Ishikawa (cell line): ENCODE measurements at regions not wholly inside any gene's neighbourhood (a gene's known extent, or its start where the extent isn't known, plus 50 kb on each side); places are given as distances from the start of the nearest gene placed in this dataset.

Experiments used
- CEBPB ChIP-seq: IDR thresholded peaks from 2 replicates; pipeline ENCODE4 v1.6.1; 2012
- EP300 ChIP-seq: IDR thresholded peaks from 2 replicates; pipeline ENCODE4 v1.6.1; 2012; ENCODE audit warnings: borderline replicate concordance
- RAD21 ChIP-seq: IDR thresholded peaks from 2 replicates; pipeline ENCODE4 v1.6.1; 2012; ENCODE audit warnings: low read depth
- TF ChIP-seq, protein P1 (sequence below): IDR thresholded peaks from 2 replicates; pipeline ENCODE4 v1.6.1; 2012; ENCODE audit warnings: low read depth, mild to moderate bottlenecking

GRCh38 chr18:51890762-51891161 lies 449.2 kb upstream of the DCC start:
- TF ChIP-seq CEBPB (no peak), EP300 (no peak), RAD21 (no peak)
- TF ChIP-seq, protein P1, sequence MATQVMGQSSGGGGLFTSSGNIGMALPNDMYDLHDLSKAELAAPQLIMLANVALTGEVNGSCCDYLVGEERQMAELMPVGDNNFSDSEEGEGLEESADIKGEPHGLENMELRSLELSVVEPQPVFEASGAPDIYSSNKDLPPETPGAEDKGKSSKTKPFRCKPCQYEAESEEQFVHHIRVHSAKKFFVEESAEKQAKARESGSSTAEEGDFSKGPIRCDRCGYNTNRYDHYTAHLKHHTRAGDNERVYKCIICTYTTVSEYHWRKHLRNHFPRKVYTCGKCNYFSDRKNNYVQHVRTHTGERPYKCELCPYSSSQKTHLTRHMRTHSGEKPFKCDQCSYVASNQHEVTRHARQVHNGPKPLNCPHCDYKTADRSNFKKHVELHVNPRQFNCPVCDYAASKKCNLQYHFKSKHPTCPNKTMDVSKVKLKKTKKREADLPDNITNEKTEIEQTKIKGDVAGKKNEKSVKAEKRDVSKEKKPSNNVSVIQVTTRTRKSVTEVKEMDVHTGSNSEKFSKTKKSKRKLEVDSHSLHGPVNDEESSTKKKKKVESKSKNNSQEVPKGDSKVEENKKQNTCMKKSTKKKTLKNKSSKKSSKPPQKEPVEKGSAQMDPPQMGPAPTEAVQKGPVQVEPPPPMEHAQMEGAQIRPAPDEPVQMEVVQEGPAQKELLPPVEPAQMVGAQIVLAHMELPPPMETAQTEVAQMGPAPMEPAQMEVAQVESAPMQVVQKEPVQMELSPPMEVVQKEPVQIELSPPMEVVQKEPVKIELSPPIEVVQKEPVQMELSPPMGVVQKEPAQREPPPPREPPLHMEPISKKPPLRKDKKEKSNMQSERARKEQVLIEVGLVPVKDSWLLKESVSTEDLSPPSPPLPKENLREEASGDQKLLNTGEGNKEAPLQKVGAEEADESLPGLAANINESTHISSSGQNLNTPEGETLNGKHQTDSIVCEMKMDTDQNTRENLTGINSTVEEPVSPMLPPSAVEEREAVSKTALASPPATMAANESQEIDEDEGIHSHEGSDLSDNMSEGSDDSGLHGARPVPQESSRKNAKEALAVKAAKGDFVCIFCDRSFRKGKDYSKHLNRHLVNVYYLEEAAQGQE, result no peak
